ENCODE measurements at regions not wholly inside any gene's neighbourhood (a gene's known extent, or its start where the extent isn't known, plus 50 kb on each side); places are given as distances from the start of the nearest gene placed in this dataset.

GRCh38 chr5:130555429-130555828, 609.6 kb downstream of the HINT1 start:
- H3K4me1 Mint-ChIP-seq, result peaks cover 2% of the 10 kb centered on the region
- no peak overlapping the region for H3K4me3 Mint-ChIP-seq
- peak overlapping the region; percentile 38; the same call in 1 of the 2 replicates for H2AFZ ChIP-seq
- no peaks in the 10 kb centered on the region for H3K27me3 ChIP-seq (ENCODE audit: insufficient read depth)
- peaks cover 16% of the 10 kb centered on the region for H3K36me3 Mint-ChIP-seq (ENCODE audit: low read depth)
- peaks cover 24% of the 10 kb centered on the region for H3K9me3 Mint-ChIP-seq
- H3K79me2 ChIP-seq (replicated peaks; ENCODE audit: insufficient read depth), result no peaks in the 10 kb centered on the region
- no peaks in the 10 kb centered on the region for H4K20me1 ChIP-seq (replicated peaks; ENCODE audit: insufficient read depth)
- H3K27ac ChIP-seq (ENCODE audit: low read depth), result no peak overlapping the region
- H3K4me1 ChIP-seq (ENCODE audit: insufficient read depth), result no peaks in the 10 kb centered on the region
- DNase-seq (ENCODE audit: low spot score), result peak; percentile 4
- TF ChIP-seq CTCF (conservative IDR thresholded peaks at IDR 0.05; ENCODE audit: low read depth in 2 of 2), result peak in 1 of 2 experiments; percentile 37; a peak in 2 of 4 replicates
- TF ChIP-seq POLR2AphosphoS5 (IDR thresholded peaks at IDR 0.05; ENCODE audit: low read depth), result no peak
- H3K4me3 ChIP-seq, result no peak overlapping the region
- peaks cover 2% of the 10 kb centered on the region for H3K27me3 Mint-ChIP-seq (ENCODE audit: insufficient read depth, low read depth, poor library complexity)
- H3F3A ChIP-seq (replicated peaks; ENCODE audit: low read depth), result no peaks in the 10 kb centered on the region
- no peaks in the 10 kb centered on the region for H3K36me3 ChIP-seq (ENCODE audit: insufficient read depth)
- H3K4me2 ChIP-seq, result no peak overlapping the region
- no peak overlapping the region for H3K27ac Mint-ChIP-seq
- no peaks in the 10 kb centered on the region for H3K9me2 ChIP-seq (ENCODE audit: insufficient read depth)
- peak; percentile 60 for ATAC-seq

GRCh38 chr5:130550562-130550928, 614.5 kb downstream of the HINT1 start:
- H3K4me3 ChIP-seq, result no peak overlapping the region
- no peaks in the 10 kb centered on the region for H3K4me1 ChIP-seq (ENCODE audit: insufficient read depth)
- no peak for DNase-seq (ENCODE audit: low spot score)
- peaks cover 30% of the 10 kb centered on the region for H3K9me3 Mint-ChIP-seq
- H3F3A ChIP-seq (replicated peaks; ENCODE audit: low read depth), result no peaks in the 10 kb centered on the region
- no peaks in the 10 kb centered on the region for H3K36me3 ChIP-seq (ENCODE audit: insufficient read depth)
- peaks cover 2% of the 10 kb centered on the region for H3K27me3 Mint-ChIP-seq (ENCODE audit: insufficient read depth, low read depth, poor library complexity)
- no peak overlapping the region for H3K4me2 ChIP-seq
- H3K9me2 ChIP-seq (ENCODE audit: insufficient read depth), result 0 out of 2 replicates have a peak, but pooled peaks cover 12% of the 10 kb centered on the region
- ATAC-seq, result no peak
- no peak overlapping the region for H3K4me3 Mint-ChIP-seq
- no peaks in the 10 kb centered on the region for H3K79me2 ChIP-seq (replicated peaks; ENCODE audit: insufficient read depth)
- no peaks in the 10 kb centered on the region for H4K20me1 ChIP-seq (replicated peaks; ENCODE audit: insufficient read depth)
- H3K27ac Mint-ChIP-seq, result no peak overlapping the region
- peaks cover 6% of the 10 kb centered on the region; the same call in 2 of the 3 replicates for H3K4me1 Mint-ChIP-seq
- H3K36me3 Mint-ChIP-seq (ENCODE audit: low read depth), result peaks cover 2% of the 10 kb centered on the region; the same call in 2 of the 3 replicates
- 0 out of 2 replicates have a peak overlapping the region, but pooled peaks have one; percentile 12 for H2AFZ ChIP-seq
- H3K27me3 ChIP-seq (ENCODE audit: insufficient read depth), result no peaks in the 10 kb centered on the region
- H3K27ac ChIP-seq (ENCODE audit: low read depth), result no peak overlapping the region
- TF ChIP-seq REST (IDR thresholded peaks at IDR 0.05; ENCODE audit: unreplicated experiment) (no peak), ZNF462 (CRISPR knock-in tag; IDR thresholded peaks at IDR 0.05) (no peak), ZNF114 (CRISPR knock-in tag; IDR thresholded peaks at IDR 0.05) (no peak), STAT1 (IDR thresholded peaks at IDR 0.05; ENCODE audit: unreplicated experiment) (no peak), CREB1 (CRISPR knock-in tag; IDR thresholded peaks at IDR 0.05; ENCODE audit: low read depth) (no peak)
- TF ChIP-seq, protein P1, sequence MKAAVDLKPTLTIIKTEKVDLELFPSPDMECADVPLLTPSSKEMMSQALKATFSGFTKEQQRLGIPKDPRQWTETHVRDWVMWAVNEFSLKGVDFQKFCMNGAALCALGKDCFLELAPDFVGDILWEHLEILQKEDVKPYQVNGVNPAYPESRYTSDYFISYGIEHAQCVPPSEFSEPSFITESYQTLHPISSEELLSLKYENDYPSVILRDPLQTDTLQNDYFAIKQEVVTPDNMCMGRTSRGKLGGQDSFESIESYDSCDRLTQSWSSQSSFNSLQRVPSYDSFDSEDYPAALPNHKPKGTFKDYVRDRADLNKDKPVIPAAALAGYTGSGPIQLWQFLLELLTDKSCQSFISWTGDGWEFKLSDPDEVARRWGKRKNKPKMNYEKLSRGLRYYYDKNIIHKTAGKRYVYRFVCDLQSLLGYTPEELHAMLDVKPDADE (IDR thresholded peaks at IDR 0.05), result no peak

Measured in GM23338 (cell line).